ENCODE measurements at regions not wholly inside any gene's neighbourhood (a gene's known extent, or its start where the extent isn't known, plus 50 kb on each side); places are given as distances from the start of the nearest gene placed in this dataset.
"Not testable (repeated sequence)": the region's sequence is repeated elsewhere in the genome, so short reads cannot be mapped to it uniquely, and the experiment has no call there.

DNA sequence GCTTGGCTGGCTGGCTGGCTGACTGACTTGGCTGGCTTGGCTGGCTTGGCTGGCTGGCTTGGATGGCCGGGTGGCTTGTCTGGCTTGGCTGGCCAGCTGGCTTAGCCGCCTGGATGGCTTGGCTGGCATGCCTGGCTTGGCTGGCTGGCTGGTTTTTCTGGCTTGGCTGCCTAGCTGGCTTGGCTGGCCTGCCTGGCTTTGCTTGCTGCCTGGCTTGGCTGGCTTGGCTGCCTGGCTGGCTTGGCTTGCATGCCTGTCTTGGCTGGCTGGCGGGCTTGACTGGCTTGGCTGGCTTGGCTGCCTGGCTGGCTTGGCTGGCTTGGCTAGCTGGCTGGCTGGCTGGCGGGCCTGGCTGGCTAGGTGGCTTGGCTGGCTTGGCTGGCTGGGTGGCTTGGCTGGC lies 2830.5 kb downstream of the RPIA start:
- DNase-seq (ENCODE audit: low spot score) = not testable (repeated sequence)

GRCh38 chr2:91522877-91523276 lies 2831.4 kb downstream of the RPIA start:
- DNase-seq (ENCODE audit: low spot score) = not testable (repeated sequence)

- DNase-seq (ENCODE audit: low spot score) = not testable (repeated sequence)
Measured at GRCh38 chr2:91523751-91524150, 2832.3 kb downstream of the RPIA start.

GRCh38 chr2:91525587-91525986 lies 2834.1 kb downstream of the RPIA start:
- DNase-seq (ENCODE audit: low spot score) = not testable (repeated sequence)

DNA sequence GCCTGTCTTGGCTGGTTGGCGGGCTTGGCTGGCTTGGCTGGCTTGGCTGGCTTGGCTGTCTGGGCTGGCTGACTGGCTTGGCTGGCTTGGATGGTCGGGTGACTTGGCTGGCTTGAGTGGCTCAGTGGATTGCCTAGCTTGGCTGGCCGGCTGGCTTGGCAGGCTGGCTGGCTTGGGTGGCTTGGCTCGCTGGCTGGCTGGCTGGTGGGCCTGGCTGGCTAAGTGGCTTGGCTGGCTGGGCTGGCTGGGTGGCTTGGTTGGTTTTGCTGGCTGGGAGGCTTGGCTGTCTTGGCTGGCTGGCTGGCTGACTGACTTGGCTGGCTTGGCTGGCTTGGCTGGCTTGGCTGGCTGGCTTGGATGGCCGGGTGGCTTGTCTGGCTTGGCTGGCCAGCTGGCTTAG lies 2834.6 kb downstream of the RPIA start:
- DNase-seq (ENCODE audit: low spot score) = not testable (repeated sequence)

DNA sequence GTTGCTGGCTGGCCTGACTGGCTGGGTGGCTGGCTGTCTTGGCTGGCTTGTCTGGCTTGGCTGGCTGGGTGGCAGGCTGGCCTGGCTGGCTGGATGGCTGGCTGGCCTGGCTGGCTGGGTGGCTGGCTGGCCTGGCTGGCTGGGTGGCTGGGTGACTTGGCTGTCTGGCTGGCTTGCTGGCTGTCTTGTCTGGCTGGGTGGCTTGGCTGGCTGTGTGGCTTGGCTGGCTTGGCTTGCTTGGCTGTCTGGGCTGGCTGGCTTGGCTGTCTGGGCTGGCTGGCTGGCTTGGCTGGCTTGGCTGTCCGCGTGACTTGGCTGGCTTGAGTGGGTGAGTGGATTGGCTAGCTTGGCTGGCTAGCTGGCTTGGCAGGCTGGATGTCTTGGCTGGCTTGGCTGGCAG lies 2835.6 kb downstream of the RPIA start:
- not testable (repeated sequence) for DNase-seq (ENCODE audit: low spot score)

DNA sequence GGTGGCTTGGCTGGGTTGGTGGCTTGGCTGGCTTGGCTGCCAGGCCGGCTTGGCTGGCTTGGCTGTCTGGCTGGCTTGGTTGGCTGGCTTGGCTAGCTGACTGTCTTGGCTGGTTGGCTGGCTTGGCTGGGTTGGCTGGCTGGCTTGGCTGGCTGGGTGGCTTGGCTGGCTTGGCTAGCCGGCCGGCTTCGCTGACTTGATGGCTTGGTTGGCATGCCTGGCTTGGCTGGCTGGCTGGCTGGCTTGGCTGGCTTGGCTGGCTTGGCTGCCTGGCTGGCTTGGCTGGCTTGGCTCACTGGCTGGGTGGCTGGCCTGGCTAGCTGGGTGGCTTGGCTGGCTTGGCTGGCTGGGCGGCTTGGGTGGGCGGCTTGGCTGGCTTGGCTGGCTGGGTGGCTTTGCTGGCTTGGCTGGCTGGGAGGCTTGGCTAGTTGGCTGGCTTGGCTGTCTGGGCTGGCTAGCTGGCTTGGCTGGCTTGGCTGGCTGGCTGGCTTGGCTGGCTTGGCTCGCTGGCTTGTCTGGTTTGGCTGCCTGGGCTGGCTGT lies 2836.1 kb downstream of the RPIA start:
- DNase-seq (ENCODE audit: low spot score) = not testable (repeated sequence)

- DNase-seq (ENCODE audit: low spot score) = not testable (repeated sequence)
Measured at GRCh38 chr2:91528361-91528760, 2836.9 kb downstream of the RPIA start.

GRCh38 chr2:91536109-91536508 lies 2844.6 kb downstream of the RPIA start:
- DNase-seq (ENCODE audit: low spot score) = not testable (repeated sequence)

GRCh38 chr2:91536549-91537263 lies 2845.2 kb downstream of the RPIA start:
- DNase-seq (ENCODE audit: low spot score) = not testable (repeated sequence)

GRCh38 chr2:91549316-91549715 lies 2857.8 kb downstream of the RPIA start:
- DNase-seq (ENCODE audit: low spot score) = not testable (repeated sequence)

- not testable (repeated sequence) for DNase-seq (ENCODE audit: low spot score)
Measured at GRCh38 chr2:91558234-91558633, 2866.8 kb downstream of the RPIA start.

DNA sequence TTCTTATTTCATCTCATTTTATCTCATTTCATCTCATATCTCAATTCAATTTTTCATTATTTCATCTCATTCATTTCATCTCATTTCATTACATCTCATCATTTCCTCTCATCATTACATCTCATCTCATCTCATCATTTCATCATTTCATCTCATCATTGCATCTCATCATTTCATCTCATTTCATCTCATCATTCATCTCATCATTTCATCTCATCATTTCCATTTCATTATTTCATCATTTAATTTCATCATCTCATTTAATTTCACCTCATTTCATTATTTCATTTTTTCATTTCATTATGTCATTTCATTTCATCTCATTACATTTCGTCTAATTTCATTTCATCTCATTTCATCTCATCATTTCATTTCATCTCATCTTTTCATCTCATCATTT lies 2867.8 kb downstream of the RPIA start:
- not testable (repeated sequence) for DNase-seq (ENCODE audit: low spot score)

- DNase-seq (ENCODE audit: low spot score) = not testable (repeated sequence)
Measured at GRCh38 chr2:91559886-91560614, 2868.6 kb downstream of the RPIA start.

- not testable (repeated sequence) for DNase-seq (ENCODE audit: low spot score)
Measured at GRCh38 chr2:91562184-91562583, 2870.7 kb downstream of the RPIA start.

DNA sequence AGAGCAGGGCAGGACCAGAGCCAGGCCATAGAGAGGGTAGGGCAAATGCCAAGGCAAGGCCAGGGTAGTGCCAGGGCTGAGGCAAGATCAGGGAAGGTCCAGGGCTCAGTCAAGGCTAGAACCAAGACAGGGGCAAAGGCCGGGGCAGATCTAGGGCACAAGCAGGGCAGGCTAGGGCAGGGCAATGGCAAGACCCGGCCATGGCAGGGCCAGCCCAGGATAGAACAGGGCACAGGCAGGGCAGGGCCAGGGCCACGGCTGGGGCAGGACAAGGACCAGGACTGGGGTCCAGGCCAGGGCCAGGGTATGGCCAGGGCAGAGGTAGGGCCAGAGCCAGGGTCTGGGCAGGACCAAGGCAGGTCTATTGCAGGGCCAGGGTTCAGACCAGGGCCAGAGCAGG lies 2873.2 kb downstream of the RPIA start:
- DNase-seq (ENCODE audit: low spot score) = not testable (repeated sequence)

DNA sequence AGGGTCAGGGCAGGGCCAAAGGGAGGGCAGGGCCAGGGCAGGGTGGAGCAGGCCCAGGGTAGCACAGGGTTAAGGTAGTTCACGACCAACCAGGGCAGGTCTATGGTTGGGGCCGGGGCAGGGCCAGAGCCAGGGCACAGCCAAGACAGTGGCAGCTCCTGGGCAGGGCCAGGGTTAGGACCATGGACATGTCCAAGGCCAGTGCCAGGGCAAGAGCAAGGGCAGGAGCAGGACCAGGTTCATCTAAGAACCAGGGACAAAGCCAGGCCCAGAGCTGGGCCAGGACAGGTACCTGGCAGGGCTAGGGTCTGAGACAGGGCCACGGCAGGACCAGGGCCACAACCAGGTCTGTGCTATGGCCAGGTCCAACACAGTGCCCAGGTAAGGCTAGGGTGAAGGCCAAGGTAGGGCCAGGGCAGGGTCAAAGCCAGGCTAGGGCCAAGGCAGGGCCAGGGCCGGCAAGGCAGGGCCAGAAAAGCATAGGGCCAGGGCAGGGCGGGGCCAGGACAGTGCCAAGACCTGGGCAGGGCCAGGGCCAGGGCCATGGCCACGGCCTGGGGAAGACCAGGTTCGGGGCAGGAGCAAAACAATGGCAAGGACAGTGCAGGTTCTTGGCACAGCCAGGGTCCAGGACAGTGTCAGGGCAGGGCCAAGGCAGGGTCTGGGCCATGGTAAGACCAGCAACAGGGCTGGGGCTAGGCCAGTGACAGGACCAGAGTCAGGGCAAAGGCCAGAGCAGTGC lies 2874.4 kb downstream of the RPIA start:
- not testable (repeated sequence) for DNase-seq (ENCODE audit: low spot score)

GRCh38 chr2:91566611-91567010 lies 2875.1 kb downstream of the RPIA start:
- not testable (repeated sequence) for DNase-seq (ENCODE audit: low spot score)

- DNase-seq (ENCODE audit: low spot score) = not testable (repeated sequence)
Measured at GRCh38 chr2:91567546-91568335, 2876.3 kb downstream of the RPIA start.

DNA sequence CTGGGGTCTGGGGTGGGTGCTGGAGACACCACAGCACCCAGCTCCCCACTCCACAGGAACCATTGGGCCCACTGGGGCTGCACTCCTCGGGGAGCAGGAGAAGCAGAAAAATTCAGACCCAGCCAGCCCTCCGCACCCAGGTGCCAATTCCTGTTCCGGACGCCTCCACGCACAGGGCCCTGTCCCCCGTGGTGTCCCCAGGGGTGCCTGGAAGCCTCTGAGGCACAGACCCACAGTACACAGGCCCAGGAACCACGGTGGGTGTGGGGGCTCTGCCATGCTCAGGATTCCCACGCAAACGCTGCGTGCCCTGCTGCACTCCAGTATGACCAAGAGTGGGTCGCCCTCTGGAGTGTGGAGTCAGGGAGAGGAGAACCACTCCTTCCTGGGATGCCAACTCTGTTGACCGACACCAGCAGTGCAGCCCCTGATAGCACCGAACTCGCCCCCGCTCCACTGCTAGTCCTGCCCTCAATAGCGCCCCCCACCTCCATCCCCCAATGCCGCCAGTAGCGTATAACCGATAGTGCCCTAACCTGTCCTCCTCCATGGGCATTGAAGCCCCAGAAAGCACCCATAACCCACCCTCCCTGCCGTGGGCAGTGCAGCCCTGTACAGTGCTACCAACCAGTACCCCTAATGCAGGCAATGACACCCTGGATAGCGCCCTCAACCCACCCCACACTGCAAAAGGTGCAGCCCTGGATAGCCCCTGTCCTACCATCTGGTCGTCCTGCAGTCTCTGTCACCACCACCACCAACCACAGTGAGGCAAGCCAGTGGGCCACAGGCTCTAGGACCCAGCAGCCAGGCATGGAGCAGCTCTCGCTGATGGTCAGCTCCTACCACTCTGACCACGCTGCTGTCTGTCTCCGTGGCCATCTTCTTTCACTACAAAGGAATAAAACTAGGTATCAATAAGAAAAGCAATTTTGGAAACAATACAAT lies 2877.2 kb downstream of the RPIA start:
- DNase-seq (ENCODE audit: low spot score) = not testable (repeated sequence)
